ENCODE measurements at regions not wholly inside any gene's neighbourhood (a gene's known extent, or its start where the extent isn't known, plus 50 kb on each side); places are given as distances from the start of the nearest gene placed in this dataset.
A peak's percentile ranks its signal among the peaks of the same experiment; 100 is the strongest.
"Not testable (repeated sequence)": the region's sequence is repeated elsewhere in the genome, so short reads cannot be mapped to it uniquely, and the experiment has no call there.

- peak in 9 of 42 donors; percentile 6 to 33 (median 17) for DNase-seq
- intact Hi-C loops (cut with DNase I): no loop called here
These were observed 101.1 kb upstream of the TEX13D start for GRCh38 chrX:124231451-124231759.

GRCh38 chrX:124232523-124233201, 99.8 kb upstream of the TEX13D start:
- peak in 33 of 42 donors; percentile 7 to 73 (median 45) for DNase-seq

GRCh38 chrX:124234348-124234747, 98.1 kb upstream of the TEX13D start:
- DNase-seq: no peak
- intact Hi-C loops (cut with DNase I): no loop called here

More at GRCh38 chrX:124232523-124233201, 99.8 kb upstream of the TEX13D start:
- intact Hi-C loops (cut with DNase I): no loop called here

GRCh38 chrX:124238268-124238667, 94.2 kb upstream of the TEX13D start:
- DNase-seq: no peak
- intact Hi-C loops (cut with DNase I): no loop called here

GRCh38 chrX:124239324-124239723, 93.1 kb upstream of the TEX13D start:
- no peak for DNase-seq
- intact Hi-C loops (cut with DNase I): no loop called here

GRCh38 chrX:124239911-124240310, 92.5 kb upstream of the TEX13D start:
- DNase-seq: no peak
- intact Hi-C loops (cut with DNase I): no loop called here

GRCh38 chrX:124240422-124240821, 92.0 kb upstream of the TEX13D start:
- intact Hi-C loops (cut with DNase I): no loop called here

GRCh38 chrX:124242131-124242530, 90.3 kb upstream of the TEX13D start:
- DNase-seq: no peak
- intact Hi-C loops (cut with DNase I): no loop called here

More at GRCh38 chrX:124240422-124240821, 92.0 kb upstream of the TEX13D start:
- DNase-seq: no peak

- intact Hi-C loops (cut with DNase I): no loop called here
These were observed 83.1 kb upstream of the TEX13D start for GRCh38 chrX:124249345-124249744.

GRCh38 chrX:124250835-124251437, 81.5 kb upstream of the TEX13D start:
- intact Hi-C loops (cut with DNase I): no loop called here
- no peak for DNase-seq

More at GRCh38 chrX:124249345-124249744, 83.1 kb upstream of the TEX13D start:
- no peak for DNase-seq

GRCh38 chrX:124254611-124255010, 77.8 kb upstream of the TEX13D start:
- no peak for DNase-seq

GRCh38 chrX:124256216-124256615, 76.2 kb upstream of the TEX13D start:
- no peak for DNase-seq
- intact Hi-C loops (cut with DNase I): no loop called here

More at GRCh38 chrX:124254611-124255010, 77.8 kb upstream of the TEX13D start:
- intact Hi-C loops (cut with DNase I): no loop called here

GRCh38 chrX:124256629-124257380, 75.7 kb upstream of the TEX13D start:
- intact Hi-C loops (cut with DNase I): no loop called here
- DNase-seq: no peak

GRCh38 chrX:124257924-124258702, 74.3 kb upstream of the TEX13D start:
- intact Hi-C loops (cut with DNase I): no loop called here
- no peak for DNase-seq

- intact Hi-C loops (cut with DNase I): no loop called here
- no peak for DNase-seq
These were observed 71.6 kb upstream of the TEX13D start for GRCh38 chrX:124260845-124261244.

- no peak for DNase-seq
- intact Hi-C loops (cut with DNase I): no loop called here
These were observed 68.7 kb upstream of the TEX13D start for GRCh38 chrX:124263743-124264142.

GRCh38 chrX:124268099-124268498, 64.4 kb upstream of the TEX13D start:
- DNase-seq: no peak
- intact Hi-C loops (cut with DNase I): no loop called here

- DNase-seq: no peak
- intact Hi-C loops (cut with DNase I): no loop called here
These were observed 62.6 kb upstream of the TEX13D start for GRCh38 chrX:124269881-124270280.

- DNase-seq; intact Hi-C loops (cut with DNase I): not testable (repeated sequence)
These were observed 60.9 kb upstream of the TEX13D start for GRCh38 chrX:124271599-124271998.

All from head of caudate nucleus (tissue), 42 donors.